Psoas muscle (tissue), 7 donors: ENCODE measurements at regions not wholly inside any gene's neighbourhood (a gene's known extent, or its start where the extent isn't known, plus 50 kb on each side); places are given as distances from the start of the nearest gene placed in this dataset.

Experiments
- ATAC-seq, 4 donors: fragments of 200-7000 bp; cut with Tn5 transposase; one replicate each; pipeline ENCODE4 v1.9.1; 2020; ENCODE audit warnings: moderate library complexity in 3 of 4, mild to moderate bottlenecking in 2 of 4
- DNase-seq, 2 donors: peaks; one replicate each; pipeline ENCODE4 v3.0.0-alpha.2; 2020
- H3K27ac ChIP-seq: fragments of 200-600 bp; one replicate; pipeline ENCODE4 v1.8.0; 2022
- H3K27me3 ChIP-seq, 3 donors: fragments of 200-600 bp in 1 of 3; one replicate each; pipeline versions ENCODE4 v1.6.1 to v1.8.0; 2013 to 2022; ENCODE audit warnings: low read length in 2 of 3, mild to moderate bottlenecking in 2 of 3, moderate library complexity in 1 of 3; ENCODE audit not compliant: insufficient read depth in 3 of 3
- H3K36me3 ChIP-seq, 2 donors: fragments of 200-600 bp in 1 of 2; one replicate each; pipeline versions ENCODE4 v1.6.1 to v1.8.0; 2013 to 2022; ENCODE audit warnings: low read depth in 1 of 2, mild to moderate bottlenecking in 1 of 2, moderate library complexity in 1 of 2; ENCODE audit not compliant: insufficient read depth in 1 of 2
- H3K4me1 ChIP-seq: fragments of 200-600 bp; one replicate; pipeline ENCODE4 v1.8.0; 2022
- H3K4me3 ChIP-seq: fragments of 200-600 bp; one replicate; pipeline ENCODE4 v1.8.0; 2022; ENCODE audit warnings: mild to moderate bottlenecking
- H3K9me3 ChIP-seq: fragments of 200-600 bp; one replicate; pipeline ENCODE4 v1.8.0; 2022
- WGBS, 3 donors: extraction: QIAGEN DNeasy Blood & Tissue Kit; methylation state at CpG; one replicate each; pipeline versions ENCODE4 v1.1.6 to v1.1.7; 2013; 5-methylcytosine and 5-hydroxymethylcytosine counted together
- intact Hi-C, 2 donors: fragments of 100-400 bp; cut with DNase I; formaldehyde crosslinking; loops; one replicate each; pipeline versions ENCODE4 v1.11.0 to v1.14.2; 2022
- TF ChIP-seq, protein P1 (sequence below): fragments of 200-600 bp; IDR thresholded peaks from one replicate; pipeline ENCODE4 v1.8.0; 2022; ENCODE audit warnings: antibody characterized with exemption
- donor health status: healthy with polysubstance abuse.
- donor health status: DM: no; HTN: no; CAD: no; lungs with moderate emphysema.
- donor health status: Bipolar disorder and iron deficiency.
- donor health status: healthy.
- donor health status: DM: yes; HTN: yes; CAD: no.
- donor health status: DM: no; HTN: no; CAD: no.
- donor health status: DM: yes; HTN: yes; CAD: no.

GRCh38 chr22:34225278-34225677, 305.0 kb upstream of the LARGE1 start:
- WGBS, 3 donors, result 23 to 26% (median 23%) methylated on average over 1 of the region's 1 CpG
- H3K4me1 ChIP-seq, result no peaks in the 10 kb centered on the region
- no peaks in the 10 kb centered on the region for H3K36me3 ChIP-seq
- H3K27ac ChIP-seq, result no peak overlapping the region
- H3K9me3 ChIP-seq, result no peaks in the 10 kb centered on the region
- no peak overlapping the region for H3K4me3 ChIP-seq
- ATAC-seq, result peak in 3 of 4 donors; percentile 50 to 85 (median 77)
- intact Hi-C loops, result no loop called here
- TF ChIP-seq, protein P1, sequence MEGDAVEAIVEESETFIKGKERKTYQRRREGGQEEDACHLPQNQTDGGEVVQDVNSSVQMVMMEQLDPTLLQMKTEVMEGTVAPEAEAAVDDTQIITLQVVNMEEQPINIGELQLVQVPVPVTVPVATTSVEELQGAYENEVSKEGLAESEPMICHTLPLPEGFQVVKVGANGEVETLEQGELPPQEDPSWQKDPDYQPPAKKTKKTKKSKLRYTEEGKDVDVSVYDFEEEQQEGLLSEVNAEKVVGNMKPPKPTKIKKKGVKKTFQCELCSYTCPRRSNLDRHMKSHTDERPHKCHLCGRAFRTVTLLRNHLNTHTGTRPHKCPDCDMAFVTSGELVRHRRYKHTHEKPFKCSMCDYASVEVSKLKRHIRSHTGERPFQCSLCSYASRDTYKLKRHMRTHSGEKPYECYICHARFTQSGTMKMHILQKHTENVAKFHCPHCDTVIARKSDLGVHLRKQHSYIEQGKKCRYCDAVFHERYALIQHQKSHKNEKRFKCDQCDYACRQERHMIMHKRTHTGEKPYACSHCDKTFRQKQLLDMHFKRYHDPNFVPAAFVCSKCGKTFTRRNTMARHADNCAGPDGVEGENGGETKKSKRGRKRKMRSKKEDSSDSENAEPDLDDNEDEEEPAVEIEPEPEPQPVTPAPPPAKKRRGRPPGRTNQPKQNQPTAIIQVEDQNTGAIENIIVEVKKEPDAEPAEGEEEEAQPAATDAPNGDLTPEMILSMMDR, result no peak
- H3K27me3 ChIP-seq, result no peaks in the 10 kb centered on the region
- DNase-seq, result no peak

DNA sequence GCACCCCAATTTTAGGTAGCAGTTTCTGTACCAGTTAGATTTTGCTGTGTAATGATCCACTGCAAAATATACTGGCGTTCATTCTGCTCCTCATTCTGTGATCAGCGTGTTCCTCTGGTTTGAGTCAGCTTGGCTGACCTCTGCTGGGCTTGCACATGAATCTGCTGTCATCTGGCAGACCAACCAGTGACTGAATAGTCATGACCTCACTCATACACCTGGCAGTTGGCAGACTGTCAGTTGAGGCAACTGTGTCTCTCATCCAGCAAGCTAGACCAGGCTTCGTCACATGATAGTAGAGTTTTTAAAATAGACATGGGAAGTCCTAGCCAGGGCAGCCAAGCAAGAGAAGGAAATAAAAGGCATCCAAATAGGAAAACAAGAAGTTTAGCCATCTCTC, 316.3 kb upstream of the LARGE1 start:
- Histone ChIP-seq H3K9me3 (peaks cover 5% of the 10 kb centered on the region), H3K36me3 (no peaks in the 10 kb centered on the region), H3K4me1 (no peaks in the 10 kb centered on the region), H3K27ac (no peak overlapping the region), H3K4me3 (no peak overlapping the region), H3K27me3 (no peaks in the 10 kb centered on the region)
- TF ChIP-seq, protein P1, result no peak
- intact Hi-C loops, result no loop called here
- ATAC-seq, result peak; percentile 36 to 99 (median 89)
- 41 to 62% (median 52%) methylated on average over 3 of the region's 3 CpGs for WGBS, 3 donors
- peak; percentile 46 to 57 for DNase-seq

DNA sequence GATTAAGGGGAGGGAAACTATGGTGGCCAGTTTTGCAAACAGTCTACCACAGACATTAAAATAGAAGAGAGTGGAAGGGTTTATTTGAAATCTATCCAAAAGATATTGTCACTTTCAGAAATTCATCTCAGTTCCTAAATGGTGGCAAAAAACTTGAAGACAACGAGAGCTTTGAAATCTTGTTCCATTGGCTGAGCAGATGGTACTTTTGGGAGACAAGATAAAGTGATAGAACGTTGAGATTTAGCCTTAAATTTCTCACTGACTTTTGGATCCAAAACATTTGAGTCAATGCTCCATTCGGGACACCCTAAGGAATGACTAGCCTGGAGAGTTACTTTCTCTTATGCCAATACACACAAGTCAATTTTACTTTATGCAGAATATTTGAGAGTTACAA, 319.1 kb upstream of the LARGE1 start:
- Histone ChIP-seq H3K36me3 (no peaks in the 10 kb centered on the region), H3K4me1 (no peaks in the 10 kb centered on the region), H3K4me3 (no peak overlapping the region), H3K9me3 (peaks cover 5% of the 10 kb centered on the region), H3K27ac (no peak overlapping the region), H3K27me3 (no peaks in the 10 kb centered on the region)
- DNase-seq (no peak), ATAC-seq (no peak)
- WGBS, 3 donors, result 70 to 77% (median 74%) methylated on average over 3 of the region's 3 CpGs
- TF ChIP-seq, protein P1, result no peak
- intact Hi-C loops, result no loop called here

GRCh38 chr22:34243023-34243422, 322.7 kb upstream of the LARGE1 start:
- no peak overlapping the region for H3K4me3 ChIP-seq
- no peaks in the 10 kb centered on the region for H3K9me3 ChIP-seq
- H3K27ac ChIP-seq, result no peak overlapping the region
- ATAC-seq (peak in 1 of 4 donors; percentile 83), DNase-seq (no peak)
- TF ChIP-seq, protein P1, result no peak
- H3K27me3 ChIP-seq, result no peaks in the 10 kb centered on the region
- 60 to 68% (median 66%) methylated on average over 2 of the region's 2 CpGs for WGBS, 3 donors
- no peaks in the 10 kb centered on the region for H3K4me1 ChIP-seq
- H3K36me3 ChIP-seq, result no peaks in the 10 kb centered on the region
- intact Hi-C loops, result no loop called here

GRCh38 chr22:34255042-34255441, 334.8 kb upstream of the LARGE1 start:
- Histone ChIP-seq H3K4me1 (no peaks in the 10 kb centered on the region), H3K27me3 (no peaks in the 10 kb centered on the region), H3K4me3 (no peak overlapping the region), H3K36me3 (no peaks in the 10 kb centered on the region), H3K27ac (no peak overlapping the region), H3K9me3 (peaks cover 8% of the 10 kb centered on the region)
- intact Hi-C loops, result no loop called here
- WGBS, 3 donors, result 81 to 91% (median 86%) methylated on average over 1 of the region's 1 CpG
- no peak for DNase-seq
- TF ChIP-seq, protein P1, result no peak
- ATAC-seq, result no peak
